HG02610 (cell line): ENCODE measurements at regions not wholly inside any gene's neighbourhood (a gene's known extent, or its start where the extent isn't known, plus 50 kb on each side); places are given as distances from the start of the nearest gene placed in this dataset.

Experiments used
- ATAC-seq: cut with Tn5 transposase; IDR thresholded peaks from one replicate; pipeline ENCODE4 v1.9.1; 2021; ENCODE audit warnings: mild to moderate bottlenecking, moderate library complexity; ENCODE audit not compliant: unreplicated experiment

DNA sequence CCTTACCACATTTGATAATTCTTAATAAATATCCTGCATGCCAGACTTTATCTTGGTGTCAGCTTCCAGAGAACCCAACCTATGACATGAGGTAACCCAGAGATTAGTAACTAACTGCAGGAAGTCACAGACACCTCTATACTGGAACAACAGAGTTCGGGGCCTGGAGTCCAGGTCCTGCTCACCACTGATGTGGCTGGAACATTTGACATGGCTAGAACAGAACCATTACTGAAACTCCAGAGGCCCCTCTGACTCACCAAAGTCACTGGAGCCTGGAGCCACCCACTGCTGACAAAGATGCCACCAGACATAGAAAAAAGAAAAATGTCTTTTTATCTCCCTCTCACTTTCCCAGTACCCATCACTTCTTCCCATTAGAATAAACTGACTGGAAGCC, 403.7 kb downstream of the MID1IP1 start:
- peak; percentile 57 for ATAC-seq

DNA sequence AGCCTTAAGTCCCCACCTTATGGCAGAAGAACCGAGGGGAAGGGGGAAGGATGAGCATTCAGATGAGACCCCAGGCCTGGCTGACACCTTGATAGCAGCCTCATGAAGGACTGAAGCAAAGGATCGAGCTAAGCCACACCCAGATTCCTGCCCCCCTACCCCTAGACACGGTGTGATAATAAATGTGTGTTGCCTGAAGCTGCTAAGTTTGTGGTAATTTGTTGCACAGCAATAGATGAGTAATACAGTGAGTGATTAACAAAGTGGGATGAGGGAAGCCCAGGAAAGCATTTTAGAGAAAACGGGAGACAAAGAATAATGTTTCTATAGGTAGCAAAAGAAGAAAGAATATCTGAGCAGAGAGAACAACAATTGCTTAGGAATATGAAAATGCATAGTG, 404.2 kb downstream of the MID1IP1 start:
- ATAC-seq: no peak

DNA sequence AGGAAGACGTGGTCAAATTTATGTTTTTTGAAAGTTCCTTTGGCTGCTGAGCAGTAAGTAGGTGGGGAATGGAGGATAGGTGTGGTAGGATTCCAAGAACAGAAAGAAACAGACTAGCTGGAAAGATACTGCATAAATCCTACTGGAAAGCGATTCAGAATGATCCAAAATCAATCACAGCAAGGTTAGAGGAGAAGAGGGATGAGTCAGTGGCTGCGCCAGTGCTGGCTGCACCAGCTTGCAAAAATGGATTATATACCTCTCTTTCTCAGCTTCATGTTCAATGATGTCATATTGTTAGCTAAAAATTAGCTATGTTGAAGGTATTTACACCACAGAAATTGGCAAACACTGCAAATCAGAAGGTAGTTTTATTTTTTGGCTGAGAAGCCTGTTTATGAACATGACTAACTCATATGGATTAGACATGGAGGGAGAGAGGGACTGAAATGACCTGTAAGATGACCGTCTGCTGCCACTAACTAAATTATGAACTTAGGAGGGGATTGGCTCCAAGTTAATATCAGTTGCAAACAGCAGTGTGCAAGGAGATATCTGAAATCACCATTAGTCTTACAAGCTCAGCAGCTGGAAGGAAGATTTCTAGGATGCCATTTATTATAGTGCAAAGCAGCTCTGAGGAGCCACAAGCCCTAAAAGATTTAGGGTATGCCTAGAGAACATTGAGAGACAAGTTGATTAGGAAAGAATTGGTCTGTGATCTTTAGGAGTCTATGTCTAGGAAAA, 405.3 kb downstream of the MID1IP1 start:
- ATAC-seq: no peak

DNA sequence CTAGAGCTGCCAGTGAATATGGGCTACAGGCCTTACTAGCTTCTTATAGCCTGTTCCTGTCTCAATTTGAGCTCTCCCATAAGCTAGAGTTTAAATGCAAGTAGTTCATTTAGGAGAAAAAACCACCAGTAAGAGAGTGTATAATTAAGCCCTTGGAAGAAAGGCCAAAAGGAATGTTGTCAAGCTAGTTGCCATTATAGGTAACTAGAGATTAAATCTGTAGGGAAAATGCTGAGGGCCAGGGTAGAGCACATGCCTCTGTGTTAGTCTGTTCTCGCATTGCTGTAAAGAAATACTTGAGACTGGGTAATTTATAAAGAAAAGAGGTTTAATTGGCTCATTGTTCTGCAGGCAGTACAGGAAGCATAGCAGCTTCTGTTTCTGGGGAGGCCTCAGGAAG, 410.2 kb downstream of the MID1IP1 start:
- no peak for ATAC-seq

DNA sequence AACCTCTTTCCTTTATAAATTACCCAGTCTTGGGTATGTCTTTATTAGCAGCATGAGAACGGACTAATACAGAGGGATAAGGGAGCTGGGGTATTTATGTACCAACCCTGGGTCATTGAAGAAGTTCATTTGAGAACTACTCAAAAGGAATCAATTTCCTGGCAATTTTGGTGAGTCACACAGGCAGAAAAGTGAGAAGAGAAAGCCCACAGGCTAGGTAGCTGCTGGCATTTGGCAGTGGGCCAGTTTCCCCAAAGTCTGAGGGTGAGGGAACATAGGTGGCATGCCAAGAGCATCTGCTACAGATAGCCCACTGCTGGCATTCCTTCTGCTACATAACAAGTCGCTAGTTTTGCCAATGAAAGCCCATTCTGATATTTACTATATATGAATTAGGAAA, 411.2 kb downstream of the MID1IP1 start:
- ATAC-seq: no peak

DNA sequence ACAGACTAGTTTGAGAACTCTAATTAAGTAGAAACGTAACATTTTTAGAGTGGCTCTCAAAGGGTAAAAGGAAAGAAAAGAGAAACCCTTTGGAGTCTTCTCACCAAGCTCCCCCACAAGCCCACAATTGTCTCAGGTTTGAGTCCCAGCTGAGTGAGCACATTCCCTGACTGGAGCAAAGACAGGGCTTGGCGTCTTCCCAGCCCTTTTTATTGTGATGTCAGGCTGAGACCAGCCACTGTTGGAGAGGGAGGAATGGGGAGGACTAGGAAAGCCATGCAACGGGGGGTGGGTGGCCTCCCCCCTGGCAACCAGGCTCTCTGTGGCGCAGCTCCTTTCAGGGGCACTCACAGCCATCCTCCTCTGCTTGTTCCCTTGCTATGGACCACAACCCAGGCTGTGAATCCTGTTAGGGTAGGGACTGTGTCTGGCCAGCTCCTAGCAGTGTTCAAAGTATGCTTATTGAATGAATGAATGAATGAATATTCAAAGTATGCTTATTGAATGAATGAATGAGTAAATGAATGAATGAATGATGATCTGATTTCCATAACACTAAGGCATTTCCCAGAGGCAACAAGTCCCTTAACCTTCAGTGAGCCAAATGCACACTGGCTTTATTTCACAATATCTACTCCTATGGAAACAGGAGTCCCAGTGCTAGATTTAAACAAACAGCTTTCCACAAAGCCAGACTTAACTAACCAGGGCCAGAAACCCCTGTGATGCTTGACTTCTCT, 413.3 kb downstream of the MID1IP1 start:
- ATAC-seq: no peak

DNA sequence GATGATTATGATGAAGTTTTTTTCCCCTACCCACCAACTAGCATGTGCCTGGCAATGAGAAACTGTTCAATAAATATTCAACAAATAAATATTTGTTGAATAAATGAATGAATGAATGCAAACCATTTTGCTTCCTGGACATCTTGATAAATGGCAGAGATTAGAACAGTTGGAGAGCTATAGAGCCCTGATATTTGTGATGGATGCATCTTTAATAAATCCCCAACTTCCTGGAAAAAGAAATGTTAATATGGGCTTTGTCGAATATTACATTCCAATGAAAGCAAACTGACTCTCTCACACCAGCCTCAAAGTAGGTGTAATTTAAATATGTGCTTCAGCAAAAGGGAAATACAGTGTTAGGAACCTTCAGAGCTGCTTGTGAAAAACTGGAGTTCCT, 419.7 kb downstream of the MID1IP1 start:
- ATAC-seq: no peak

DNA sequence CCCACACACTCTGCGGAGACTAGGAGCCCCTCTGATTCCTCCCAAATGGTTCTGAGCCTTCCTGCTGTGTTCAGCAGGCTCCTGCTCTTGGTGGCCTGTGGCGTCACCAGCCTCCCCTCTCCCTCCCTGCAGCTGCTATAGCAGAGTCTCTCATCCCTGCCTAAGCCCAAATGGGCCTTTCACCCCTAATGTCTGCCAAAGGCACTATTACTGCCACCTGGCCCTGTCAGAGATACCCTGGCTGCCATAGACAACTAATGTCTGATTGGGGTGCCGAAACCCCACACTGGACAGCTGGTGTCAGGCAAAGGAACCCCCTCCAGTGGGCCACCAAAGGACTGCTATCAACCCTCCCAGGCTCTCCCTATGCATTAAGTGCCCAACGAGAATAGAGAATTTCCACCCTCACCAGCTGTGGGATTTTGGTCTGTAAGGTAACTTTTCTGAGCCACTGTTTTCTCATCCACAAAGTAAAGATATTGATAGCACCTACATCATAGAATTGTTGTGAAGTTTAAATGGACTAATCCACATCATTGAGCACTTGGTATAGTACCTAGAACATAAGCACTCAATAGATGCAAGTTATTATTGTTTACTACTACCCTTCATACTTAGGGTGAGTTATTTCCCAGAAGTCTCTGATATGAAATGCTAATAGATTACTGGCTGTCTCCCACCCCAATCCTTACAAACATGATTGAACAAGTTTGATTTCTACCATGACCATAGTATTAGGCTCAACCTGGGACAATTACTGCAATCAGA, 421.3 kb downstream of the MID1IP1 start:
- no peak for ATAC-seq

DNA sequence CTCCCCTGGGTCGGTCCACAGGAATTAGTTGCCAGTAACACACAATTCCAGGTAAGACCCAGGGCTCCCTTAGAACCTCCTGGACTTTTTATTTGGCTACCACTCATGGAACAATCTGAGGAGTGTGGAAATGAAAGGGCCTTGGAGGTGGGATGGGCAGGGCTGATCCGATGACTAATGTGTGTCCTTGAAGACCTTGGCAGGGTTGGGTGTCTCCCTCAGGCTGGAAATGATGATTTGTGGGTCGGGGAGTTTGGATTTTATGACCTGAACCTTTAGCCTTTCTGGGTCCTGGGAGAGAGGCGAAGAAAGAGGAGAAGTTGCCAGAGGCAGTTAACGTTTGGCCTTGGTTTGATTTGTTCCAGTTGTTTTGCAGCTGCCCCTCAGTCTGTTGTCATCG, 425.0 kb downstream of the MID1IP1 start:
- ATAC-seq: no peak

DNA sequence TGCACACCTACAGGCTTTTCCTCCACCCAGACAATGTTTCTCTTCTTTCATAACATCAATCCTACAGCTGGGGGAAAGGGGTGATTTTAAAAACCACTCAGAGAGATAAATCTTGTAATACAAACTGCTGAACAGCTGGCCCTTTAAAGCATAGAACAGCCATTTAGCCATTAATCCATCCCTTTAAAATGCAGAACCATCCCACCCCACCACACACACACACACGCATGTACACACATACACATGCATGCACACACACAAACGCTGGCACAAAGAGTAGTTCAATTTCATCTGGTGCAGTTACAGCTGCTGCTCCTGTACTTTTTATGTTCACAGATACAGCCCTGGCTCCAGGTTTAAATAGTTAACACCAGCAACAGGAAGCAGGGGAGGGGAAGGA, 426.1 kb downstream of the MID1IP1 start:
- ATAC-seq: no peak

DNA sequence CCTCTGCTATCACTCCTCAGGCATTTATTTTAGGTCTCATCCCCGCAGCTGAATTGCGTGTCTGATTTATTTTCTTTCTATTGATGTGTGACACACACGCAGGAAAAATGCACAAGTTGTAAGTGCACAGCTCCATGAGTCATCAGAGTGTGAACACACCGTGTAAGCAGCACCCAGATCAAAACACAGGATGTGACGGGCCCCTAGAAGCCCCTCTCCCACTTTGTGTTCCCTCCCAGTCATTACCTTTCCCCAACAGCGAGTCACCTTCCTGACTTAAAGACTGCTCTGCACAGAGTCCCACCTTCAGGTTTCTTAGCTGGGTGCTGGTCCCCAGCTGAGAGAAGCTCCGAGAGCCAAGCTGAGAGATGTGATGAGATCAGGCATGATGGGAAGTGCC, 436.7 kb downstream of the MID1IP1 start:
- no peak for ATAC-seq

DNA sequence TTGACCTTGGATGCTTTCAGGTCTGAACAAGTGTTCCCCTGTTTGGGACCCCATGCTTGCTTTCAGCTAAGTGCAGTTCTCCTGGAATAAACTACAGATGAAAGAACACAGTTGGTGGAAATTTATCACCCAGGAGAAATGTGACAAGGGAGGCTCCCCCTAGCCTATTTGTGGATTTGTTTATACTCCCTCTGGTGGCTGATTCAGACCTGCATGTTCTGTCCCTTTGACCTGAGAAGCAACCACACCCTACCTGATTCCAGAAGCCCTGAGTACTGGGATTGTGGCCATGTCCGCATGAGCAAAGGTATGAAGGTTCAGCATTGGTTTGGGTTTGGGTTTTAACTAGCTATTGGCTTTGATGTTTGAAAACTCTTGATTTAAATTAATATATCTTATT, 440.9 kb downstream of the MID1IP1 start:
- no peak for ATAC-seq

DNA sequence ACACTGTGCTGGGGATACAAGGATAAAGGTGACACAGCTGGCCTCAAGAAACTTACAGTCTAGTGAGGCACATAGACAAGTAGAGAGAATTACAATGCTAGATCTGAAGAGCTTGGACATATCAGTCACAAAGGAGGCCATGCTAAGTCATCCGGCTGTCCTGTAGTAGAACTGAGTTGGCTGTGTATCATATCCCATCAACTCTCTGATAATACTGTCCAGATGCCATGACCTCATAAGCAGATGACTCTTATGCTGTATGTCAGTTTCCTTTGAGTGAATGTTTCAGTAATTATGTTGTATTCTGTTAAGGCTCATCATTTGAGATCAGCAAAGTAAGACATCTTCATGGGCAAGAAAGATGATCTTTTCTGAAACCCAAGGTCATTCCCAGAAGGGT, 442.9 kb downstream of the MID1IP1 start:
- ATAC-seq: no peak

DNA sequence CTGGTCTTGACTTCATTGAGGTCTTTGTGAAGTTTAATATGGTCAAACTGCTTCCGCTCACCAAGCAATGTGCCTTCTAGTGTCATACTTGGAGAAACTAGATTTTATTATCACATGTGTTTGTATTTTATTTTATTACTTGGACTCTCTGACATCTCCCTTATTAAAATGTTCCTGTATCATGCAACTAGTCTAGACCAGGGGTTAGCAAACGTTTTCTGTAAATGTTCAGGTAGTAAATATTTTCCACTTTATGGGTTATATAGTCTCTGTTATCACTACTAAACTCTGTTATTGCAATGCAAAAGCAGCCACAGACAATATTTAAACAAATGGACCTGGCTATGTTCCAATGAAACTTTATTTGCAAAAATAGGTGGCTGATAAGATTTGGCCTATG, 443.8 kb downstream of the MID1IP1 start:
- no peak for ATAC-seq

DNA sequence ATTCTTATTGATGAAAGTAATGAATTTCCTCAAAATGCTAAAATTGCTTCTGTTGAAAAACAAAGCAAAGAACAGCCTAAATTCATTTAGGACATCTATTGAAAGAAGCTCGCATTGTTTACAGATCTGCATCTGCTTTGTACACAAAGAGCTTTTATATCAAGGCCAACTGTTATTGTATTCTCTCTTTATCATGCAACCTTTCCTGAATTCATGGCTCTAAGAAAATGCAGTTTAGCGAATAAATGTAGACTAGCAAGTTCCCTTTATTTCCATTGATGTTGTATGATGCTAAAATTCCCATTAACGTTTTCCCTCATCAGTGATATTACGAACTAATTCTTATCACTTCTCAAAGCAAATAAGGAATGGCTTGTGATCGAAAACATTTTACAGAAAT, 446.3 kb downstream of the MID1IP1 start:
- ATAC-seq: no peak

DNA sequence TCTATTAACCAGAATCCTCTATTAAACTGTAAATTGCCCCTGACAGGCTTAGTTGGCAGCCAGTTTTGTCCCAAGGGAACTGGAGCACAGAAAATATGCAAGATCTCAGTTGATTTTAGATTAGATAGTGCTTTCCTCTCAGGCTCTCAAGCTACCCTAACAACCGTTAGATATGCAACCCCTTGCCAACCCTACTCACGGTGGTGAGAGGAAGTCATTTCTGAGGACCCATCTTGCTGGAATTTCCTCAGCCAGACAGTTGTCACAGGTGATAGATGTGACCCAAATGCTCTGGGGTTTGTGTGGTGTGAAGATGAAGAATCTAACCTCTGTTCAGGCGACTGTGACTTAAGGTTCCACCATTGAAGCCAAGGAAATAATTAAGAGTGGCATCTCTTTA, 447.1 kb downstream of the MID1IP1 start:
- ATAC-seq: no peak

DNA sequence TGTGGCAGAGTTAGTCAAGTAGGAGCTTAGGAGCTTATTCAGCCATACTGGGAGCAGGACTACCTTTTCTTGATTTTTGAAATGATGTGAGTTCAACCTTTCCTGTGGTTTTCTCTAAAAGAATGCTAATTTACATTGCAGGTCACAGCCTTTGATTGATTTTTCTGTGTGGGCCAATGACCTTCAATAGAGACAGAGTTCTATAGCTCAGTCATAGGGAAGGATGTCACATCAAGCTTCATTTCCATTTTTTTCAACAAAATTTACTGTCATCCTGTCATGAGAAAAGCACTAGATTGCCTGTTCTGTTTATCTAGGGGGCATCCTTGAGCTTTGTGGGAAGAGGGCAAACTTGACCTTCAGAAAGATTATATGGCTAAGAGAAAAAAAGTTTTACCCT, 448.7 kb downstream of the MID1IP1 start:
- ATAC-seq: no peak

DNA sequence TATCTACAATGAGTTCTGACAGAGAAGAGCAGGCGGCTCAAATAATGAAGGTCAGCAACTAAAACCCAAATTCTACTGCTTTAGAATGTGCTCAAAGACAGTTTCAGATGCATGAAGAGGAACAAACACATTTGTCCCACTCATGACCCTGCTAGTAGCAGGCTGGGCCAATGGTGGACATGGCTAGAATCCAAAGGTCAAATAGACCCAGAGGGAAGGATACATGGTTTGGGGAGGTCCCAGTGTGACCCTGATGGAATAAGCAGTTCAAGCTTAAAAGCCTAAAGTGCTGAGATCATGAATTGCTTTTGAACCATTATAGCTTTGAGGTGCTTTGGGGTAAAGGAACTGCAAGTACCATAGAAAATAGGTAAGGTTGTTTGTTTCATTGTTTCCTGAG, 450.7 kb downstream of the MID1IP1 start:
- no peak for ATAC-seq

DNA sequence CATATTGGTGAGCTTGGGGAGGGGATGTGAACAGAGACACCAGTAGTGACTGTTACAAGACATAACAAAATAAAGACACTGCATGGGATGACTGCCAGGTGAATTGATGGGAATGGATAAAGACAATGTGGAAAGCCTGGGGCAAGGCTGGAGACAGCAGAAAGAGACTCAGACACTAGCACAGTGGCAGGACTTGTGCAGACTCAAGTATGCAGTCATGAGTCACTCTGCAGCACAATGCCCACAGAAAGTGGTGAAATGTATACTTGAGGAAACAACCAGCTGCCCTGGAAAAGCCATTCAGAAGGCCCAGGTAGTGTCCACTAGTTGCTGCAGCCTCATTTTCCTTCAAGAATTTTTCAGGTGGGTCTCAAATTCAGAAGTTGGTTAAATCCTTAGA, 452.3 kb downstream of the MID1IP1 start:
- no peak for ATAC-seq

DNA sequence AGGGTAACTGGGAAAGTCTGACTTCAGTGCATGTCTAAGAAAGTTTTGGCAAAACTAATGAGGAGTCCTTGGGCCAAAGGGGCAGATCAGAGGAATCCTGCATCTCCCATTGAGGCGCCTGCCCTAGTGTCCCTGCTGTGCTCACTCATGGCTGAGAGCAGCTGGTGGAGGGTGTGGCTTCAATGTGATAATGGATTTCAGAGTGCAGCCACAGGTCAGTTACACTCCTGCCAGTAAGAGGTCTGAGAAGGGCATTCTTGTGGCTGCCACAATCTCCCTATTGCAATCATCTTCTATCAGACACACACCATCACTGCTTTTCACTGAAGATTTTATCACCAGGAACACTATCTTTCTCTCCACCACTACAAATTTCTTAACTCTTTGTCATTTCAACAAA, 457.1 kb downstream of the MID1IP1 start:
- ATAC-seq: no peak

DNA sequence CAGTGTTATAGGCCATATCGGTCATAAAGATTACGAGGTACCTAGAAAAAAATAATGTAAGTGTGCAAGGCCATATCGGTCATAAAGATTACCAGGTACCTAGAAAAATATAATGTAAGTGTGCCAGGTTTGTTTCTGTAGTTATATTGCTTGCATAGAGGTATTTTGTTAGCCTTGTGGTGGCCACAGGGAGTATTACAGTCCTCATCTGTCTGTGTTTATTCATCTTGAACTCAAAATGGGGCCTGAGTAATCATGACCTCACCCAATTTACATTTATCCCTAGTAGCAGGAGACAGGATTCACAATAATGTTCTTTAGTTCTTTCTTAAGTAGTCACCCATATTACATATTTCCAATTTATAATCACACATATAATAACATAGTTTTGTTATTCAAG, 459.7 kb downstream of the MID1IP1 start:
- ATAC-seq: no peak
